IPS-15b (cell line): ENCODE measurements at regions not wholly inside any gene's neighbourhood (a gene's known extent, or its start where the extent isn't known, plus 50 kb on each side); places are given as distances from the start of the nearest gene placed in this dataset.

Experiments used
- H3K27me3 ChIP-seq: one replicate; pipeline ENCODE4 v1.6.1; 2013; ENCODE audit warnings: low read length; ENCODE audit not compliant: control insufficient read depth, insufficient read depth
- H3K36me3 ChIP-seq: one replicate; pipeline ENCODE4 v1.6.1; 2013; ENCODE audit warnings: low read length; ENCODE audit not compliant: control insufficient read depth, insufficient read depth
- H3K4me1 ChIP-seq: one replicate; pipeline ENCODE4 v1.6.1; 2013; ENCODE audit warnings: mild to moderate bottlenecking, low read length; ENCODE audit not compliant: control insufficient read depth, insufficient read depth
- H3K4me3 ChIP-seq: one replicate; pipeline ENCODE4 v1.5.1; 2013; ENCODE audit warnings: low read depth, low read length
- H3K9ac ChIP-seq: one replicate; pipeline ENCODE4 v1.6.1; 2013; ENCODE audit warnings: low read depth, mild to moderate bottlenecking, low read length
- H3K9me3 ChIP-seq: one replicate; pipeline ENCODE4 v1.6.1; 2013; ENCODE audit warnings: mild to moderate bottlenecking, low read length; ENCODE audit not compliant: control insufficient read depth, insufficient read depth

- Histone ChIP-seq H3K36me3 (no peaks in the 10 kb centered on the region), H3K27me3 (no peaks in the 10 kb centered on the region), H3K4me3 (no peak overlapping the region), H3K9me3 (no peaks in the 10 kb centered on the region), H3K9ac (no peak overlapping the region), H3K4me1 (peaks cover 10% of the 10 kb centered on the region)
These were observed 99.1 kb upstream of the MAP1LC3B2 start for GRCh38 chr12:116459916-116460663.

- H3K4me1 ChIP-seq: peaks cover 3% of the 10 kb centered on the region
- no peaks in the 10 kb centered on the region for H3K9me3 ChIP-seq
- no peaks in the 10 kb centered on the region for H3K27me3 ChIP-seq
- H3K9ac ChIP-seq: no peak overlapping the region
- no peaks in the 10 kb centered on the region for H3K36me3 ChIP-seq
- no peak overlapping the region for H3K4me3 ChIP-seq
These were observed 98.1 kb upstream of the MAP1LC3B2 start for GRCh38 chr12:116461060-116461459.

GRCh38 chr12:116463366-116463765 is 95.8 kb upstream of the MAP1LC3B2 start:
- Histone ChIP-seq H3K9ac (no peak overlapping the region), H3K36me3 (no peaks in the 10 kb centered on the region), H3K4me1 (no peaks in the 10 kb centered on the region), H3K27me3 (no peaks in the 10 kb centered on the region), H3K9me3 (no peaks in the 10 kb centered on the region), H3K4me3 (no peak overlapping the region)

GRCh38 chr12:116465407-116465806 is 93.8 kb upstream of the MAP1LC3B2 start:
- Histone ChIP-seq H3K4me3 (no peak overlapping the region), H3K36me3 (no peaks in the 10 kb centered on the region)

GRCh38 chr12:116465856-116466255 is 93.3 kb upstream of the MAP1LC3B2 start:
- Histone ChIP-seq H3K9me3 (no peaks in the 10 kb centered on the region), H3K4me3 (no peak overlapping the region), H3K27me3 (no peaks in the 10 kb centered on the region), H3K36me3 (no peaks in the 10 kb centered on the region), H3K9ac (no peak overlapping the region), H3K4me1 (no peaks in the 10 kb centered on the region)

More at GRCh38 chr12:116465407-116465806, 93.8 kb upstream of the MAP1LC3B2 start:
- H3K4me1 ChIP-seq: no peaks in the 10 kb centered on the region
- H3K9ac ChIP-seq: no peak overlapping the region
- H3K27me3 ChIP-seq: no peaks in the 10 kb centered on the region
- H3K9me3 ChIP-seq: no peaks in the 10 kb centered on the region

GRCh38 chr12:116466536-116466935 is 92.6 kb upstream of the MAP1LC3B2 start:
- H3K4me3 ChIP-seq: no peak overlapping the region
- H3K4me1 ChIP-seq: no peaks in the 10 kb centered on the region
- no peak overlapping the region for H3K9ac ChIP-seq
- no peaks in the 10 kb centered on the region for H3K9me3 ChIP-seq
- H3K27me3 ChIP-seq: no peaks in the 10 kb centered on the region
- no peaks in the 10 kb centered on the region for H3K36me3 ChIP-seq

- Histone ChIP-seq H3K9me3 (no peaks in the 10 kb centered on the region), H3K27me3 (no peaks in the 10 kb centered on the region), H3K36me3 (no peaks in the 10 kb centered on the region), H3K9ac (no peak overlapping the region), H3K4me3 (no peak overlapping the region), H3K4me1 (no peaks in the 10 kb centered on the region)
These were observed 89.8 kb upstream of the MAP1LC3B2 start for GRCh38 chr12:116469344-116469743.

DNA sequence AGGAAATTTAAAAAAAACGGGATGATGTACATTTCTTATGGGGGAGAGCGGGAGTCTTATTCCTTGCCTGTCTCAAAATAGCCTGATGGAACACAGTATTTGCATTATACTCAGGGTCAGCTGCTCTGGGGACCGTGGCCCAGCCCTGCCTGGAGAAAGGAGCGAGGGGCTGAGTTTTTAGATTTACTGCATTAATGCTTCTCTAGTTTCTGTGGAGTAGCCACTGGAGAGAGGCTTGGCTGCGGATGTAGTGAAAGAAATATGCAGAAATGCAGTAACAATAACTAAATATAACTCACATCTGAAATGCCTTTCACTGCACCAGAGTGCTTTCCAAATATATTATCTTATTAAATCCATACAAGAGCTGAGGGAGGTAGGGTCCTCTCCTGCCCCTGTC is 87.6 kb upstream of the MAP1LC3B2 start:
- Histone ChIP-seq H3K4me3 (no peak overlapping the region), H3K9ac (no peak overlapping the region), H3K36me3 (no peaks in the 10 kb centered on the region), H3K27me3 (no peaks in the 10 kb centered on the region), H3K4me1 (no peaks in the 10 kb centered on the region), H3K9me3 (no peaks in the 10 kb centered on the region)

DNA sequence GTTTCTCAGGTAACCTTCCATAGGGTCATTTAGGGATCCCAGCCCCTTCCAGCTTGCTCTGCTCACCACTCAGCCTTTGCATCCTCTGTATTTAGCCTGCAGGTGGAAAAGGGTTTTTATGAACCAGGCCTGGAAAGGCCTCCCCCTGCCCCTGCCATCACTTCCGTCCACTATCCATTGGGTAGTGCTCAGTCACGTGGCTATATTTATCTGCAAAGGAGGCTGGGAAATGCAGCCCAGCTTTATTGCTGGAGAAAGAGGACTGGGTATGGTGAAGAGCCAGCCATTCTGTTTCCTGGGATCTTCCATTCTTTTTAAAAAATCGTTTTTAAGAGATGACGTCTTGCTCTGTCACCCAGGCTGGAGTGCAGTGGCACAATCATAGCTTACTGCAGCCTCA is 87.0 kb upstream of the MAP1LC3B2 start:
- Histone ChIP-seq H3K36me3 (no peaks in the 10 kb centered on the region), H3K9me3 (no peaks in the 10 kb centered on the region), H3K27me3 (no peaks in the 10 kb centered on the region), H3K9ac (no peak overlapping the region), H3K4me3 (no peak overlapping the region), H3K4me1 (no peaks in the 10 kb centered on the region)

GRCh38 chr12:116473416-116473815 is 85.8 kb upstream of the MAP1LC3B2 start:
- Histone ChIP-seq H3K36me3 (no peaks in the 10 kb centered on the region), H3K4me3 (no peak overlapping the region), H3K27me3 (no peaks in the 10 kb centered on the region), H3K4me1 (no peaks in the 10 kb centered on the region), H3K9ac (no peak overlapping the region), H3K9me3 (no peaks in the 10 kb centered on the region)

- Histone ChIP-seq H3K9ac (no peak overlapping the region), H3K4me1 (no peaks in the 10 kb centered on the region), H3K9me3 (no peaks in the 10 kb centered on the region), H3K4me3 (no peak overlapping the region), H3K27me3 (no peaks in the 10 kb centered on the region), H3K36me3 (no peaks in the 10 kb centered on the region)
These were observed 84.8 kb upstream of the MAP1LC3B2 start for GRCh38 chr12:116474331-116474730.

DNA sequence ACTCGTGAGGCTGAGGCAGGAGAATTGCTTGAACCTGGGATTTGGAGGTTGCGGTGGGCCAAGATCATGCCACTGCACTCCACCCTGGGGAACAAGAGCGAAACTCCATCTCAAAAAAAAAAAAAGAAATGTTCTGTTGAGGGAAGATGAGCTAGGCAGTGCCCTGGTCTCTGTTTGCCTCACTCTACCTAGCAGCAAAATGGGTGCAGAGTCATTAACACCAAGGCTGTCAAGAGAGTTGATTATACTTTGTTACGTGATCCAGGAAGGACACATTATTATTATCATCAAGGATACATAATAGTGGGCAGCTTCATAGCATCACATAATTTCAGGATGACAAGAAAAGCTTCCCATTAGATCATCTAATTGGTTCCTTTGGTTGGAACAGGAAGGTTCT is 84.3 kb upstream of the MAP1LC3B2 start:
- no peaks in the 10 kb centered on the region for H3K9me3 ChIP-seq
- H3K27me3 ChIP-seq: no peaks in the 10 kb centered on the region
- no peak overlapping the region for H3K4me3 ChIP-seq
- no peaks in the 10 kb centered on the region for H3K4me1 ChIP-seq
- H3K9ac ChIP-seq: no peak overlapping the region
- H3K36me3 ChIP-seq: no peaks in the 10 kb centered on the region
